H1 (cell line): ENCODE measurements at regions not wholly inside any gene's neighbourhood (a gene's known extent, or its start where the extent isn't known, plus 50 kb on each side); places are given as distances from the start of the nearest gene placed in this dataset.

ENCODE experiments used
- BACH1 ChIP-seq: IDR thresholded peaks from 2 replicates; pipeline ENCODE4 v1.6.1; 2012; ENCODE audit warnings: low read length, improper control_type of control experiment
- CTCF ChIP-seq, 3 experiments: IDR thresholded peaks; 1 replicate in 2 of 3; 2 replicates in 1 of 3; pipeline versions ENCODE4 v1.5.1 to v1.6.1; 2011; ENCODE audit warnings: low read length in 3 of 3, mild to moderate bottlenecking in 3 of 3, inconsistent platforms in 2 of 3, low read depth in 1 of 3, moderate library complexity in 1 of 3; ENCODE audit not compliant: insufficient read depth in 1 of 3; ENCODE audit errors: control extremely low read depth in 1 of 3
- EP300 ChIP-seq, 2 experiments: IDR thresholded peaks; 1 replicate in 1 of 2; 2 replicates in 1 of 2; pipeline ENCODE4 v1.6.1; 2011 to 2012; ENCODE audit warnings: low read depth in 2 of 2, low read length in 2 of 2, mild to moderate bottlenecking in 2 of 2, borderline replicate concordance in 1 of 2, inconsistent platforms in 1 of 2, moderate library complexity in 1 of 2
- EZH2 ChIP-seq: fragments of 200-600 bp; sonication (generic); IDR thresholded peaks from 2 replicates; pipeline ENCODE4 v1.7.1; 2012; ENCODE audit warnings: low read depth, mild to moderate bottlenecking, moderate library complexity, low read length, inconsistent platforms; ENCODE audit not compliant: severe bottlenecking
- POLR2A ChIP-seq, 2 experiments: IDR thresholded peaks; 1 replicate in 1 of 2; 2 replicates in 1 of 2; pipeline ENCODE4 v1.6.1; 2011; ENCODE audit warnings: low read depth in 2 of 2, low read length in 2 of 2, mild to moderate bottlenecking in 2 of 2; ENCODE audit errors: control extremely low read depth in 1 of 2
- RBBP5 ChIP-seq: IDR thresholded peaks from 2 replicates; pipeline ENCODE4 v1.7.1; 2012; ENCODE audit warnings: low read depth, mild to moderate bottlenecking, inconsistent platforms, low read length, moderate library complexity, borderline replicate concordance
- SIN3A ChIP-seq, 2 experiments: IDR thresholded peaks in 1 of 2; conservative IDR thresholded peaks in 1 of 2; 2 replicates each; pipeline ENCODE4 v1.6.1; 2011 to 2012; ENCODE audit warnings: low read length in 2 of 2, improper control_type of control experiment in 1 of 2, low read depth in 1 of 2, mild to moderate bottlenecking in 1 of 2
- USF2 ChIP-seq: IDR thresholded peaks from 2 replicates; pipeline ENCODE4 v1.6.1; 2011; ENCODE audit warnings: low read length, improper control_type of control experiment

DNA sequence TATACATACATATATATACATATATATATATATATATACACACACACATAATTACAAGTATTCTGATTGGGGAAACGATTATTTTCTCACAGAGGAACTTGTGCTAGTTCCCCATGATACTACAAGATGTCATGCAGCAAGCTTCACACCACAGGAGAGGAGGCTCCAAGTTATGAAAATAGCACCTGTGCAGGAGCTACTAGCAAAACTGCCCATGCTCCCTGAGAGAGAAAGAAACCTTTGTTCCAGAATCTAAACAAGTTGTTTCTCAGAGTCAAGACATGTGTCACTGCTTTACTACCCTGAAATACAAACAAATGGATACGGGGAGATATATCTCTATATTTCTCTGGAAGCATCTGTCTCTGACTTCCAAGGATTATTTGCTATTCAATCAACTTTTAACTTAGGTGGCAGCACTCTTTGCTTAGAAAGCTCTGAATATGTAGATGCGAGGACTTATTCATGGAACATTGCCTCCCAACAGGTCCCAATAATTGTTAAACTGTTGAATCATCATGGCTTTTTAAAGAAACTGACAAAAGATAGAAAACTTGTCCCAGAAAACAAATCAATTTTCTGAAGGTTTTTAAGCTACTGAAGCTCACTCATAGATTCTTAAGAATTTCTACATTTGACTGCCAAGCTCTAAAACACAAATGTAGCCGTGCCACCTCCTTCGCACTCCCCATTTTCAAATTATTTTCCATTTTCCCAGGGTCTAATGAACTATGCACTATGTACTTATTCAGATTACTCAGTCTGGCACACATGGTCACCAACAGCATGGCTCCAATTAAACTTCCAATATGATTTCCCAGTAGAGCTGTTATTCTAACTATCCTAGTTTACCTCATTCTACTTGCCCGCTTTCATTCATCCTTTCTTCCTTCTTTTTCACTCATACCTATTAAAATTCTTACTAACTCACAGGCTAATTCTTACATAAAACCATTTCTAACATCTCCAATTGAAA, 929.1 kb downstream of the LTN1 start:
- TF ChIP-seq RBBP5, result no peak
- TF ChIP-seq EZH2, result no peak
- TF ChIP-seq USF2, result no peak
- TF ChIP-seq BACH1, result no peak
- no peak for TF ChIP-seq EP300 (IDR thresholded peaks at IDR 0.05; ENCODE audit: borderline replicate concordance in 1 of 2, low read depth in 2 of 2, low read length in 2 of 2)
- no peak for TF ChIP-seq CTCF (IDR thresholded peaks at IDR 0.05; ENCODE audit: control extremely low read depth in 1 of 3, insufficient read depth in 1 of 3, low read depth in 1 of 3, low read length in 3 of 3)
- TF ChIP-seq POLR2A (IDR thresholded peaks at IDR 0.05; ENCODE audit: control extremely low read depth in 1 of 2, low read depth in 2 of 2, low read length in 2 of 2), result no peak
- TF ChIP-seq SIN3A (conservative IDR thresholded peaks at IDR 0.05 in 1 of 2, IDR thresholded peaks at IDR 0.05 in 1 of 2; ENCODE audit: low read depth in 1 of 2, low read length in 2 of 2), result no peak
